Parathyroid adenoma (tissue), 2 donors: ENCODE measurements at regions not wholly inside any gene's neighbourhood (a gene's known extent, or its start where the extent isn't known, plus 50 kb on each side); places are given as distances from the start of the nearest gene placed in this dataset.
A peak's percentile ranks its signal among the peaks of the same experiment; 100 is the strongest.

Experiments
- H2AFZ ChIP-seq: fragments of 300-600 bp; sonication (generic); one replicate; pipeline ENCODE4 v1.7.0; 2017; ENCODE audit warnings: antibody characterized with exemption, mild to moderate bottlenecking
- H3K27ac ChIP-seq: fragments of 300-600 bp; sonication (generic); one replicate; pipeline ENCODE4 v1.7.0; 2017
- H3K27me3 ChIP-seq: fragments of 300-600 bp; sonication (generic); one replicate; pipeline ENCODE4 v1.7.0; 2017; ENCODE audit warnings: low read length; ENCODE audit not compliant: control insufficient read depth, insufficient read depth
- H3K36me3 ChIP-seq: fragments of 300-600 bp; sonication (generic); one replicate; pipeline ENCODE4 v1.7.0; 2017; ENCODE audit warnings: low read length; ENCODE audit not compliant: control insufficient read depth, insufficient read depth
- H3K4me1 ChIP-seq: fragments of 300-600 bp; sonication (generic); one replicate; pipeline ENCODE4 v1.7.0; 2017; ENCODE audit warnings: control low read depth
- H3K4me2 ChIP-seq: fragments of 300-600 bp; sonication (generic); one replicate; pipeline ENCODE4 v1.7.0; 2017; ENCODE audit warnings: low read length
- H3K4me3 ChIP-seq: fragments of 300-600 bp; sonication (generic); one replicate; pipeline ENCODE4 v1.7.0; 2017; ENCODE audit warnings: low read depth, low read length
- H3K79me2 ChIP-seq: fragments of 300-600 bp; sonication (generic); one replicate; pipeline ENCODE4 v1.7.0; 2017; ENCODE audit warnings: control low read depth
- H3K9ac ChIP-seq: fragments of 300-600 bp; sonication (generic); one replicate; pipeline ENCODE4 v1.7.0; 2017; ENCODE audit warnings: mild to moderate bottlenecking
- H3K9me3 ChIP-seq: fragments of 300-600 bp; sonication (generic); one replicate; pipeline ENCODE4 v1.7.0; 2017; ENCODE audit warnings: low read length; ENCODE audit not compliant: control insufficient read depth
- CTCF ChIP-seq: fragments of 300-600 bp; sonication (generic); IDR thresholded peaks from one replicate; pipeline ENCODE4 v1.7.0; 2017; ENCODE audit warnings: antibody characterized with exemption, mild to moderate bottlenecking
- donor health status: primary hyperparathyroidism.

GRCh38 chr10:125538947-125539731 is 143.8 kb downstream of the TEX36 start:
- no peaks in the 10 kb centered on the region for H3K27me3 ChIP-seq
- peak overlapping the region; percentile 1 for H3K4me2 ChIP-seq
- H3K27ac ChIP-seq = no peak overlapping the region
- no peak overlapping the region for H3K4me3 ChIP-seq
- no peaks in the 10 kb centered on the region for H3K9me3 ChIP-seq
- H2AFZ ChIP-seq = no peak overlapping the region
- TF ChIP-seq CTCF = no peak
- H3K79me2 ChIP-seq = no peaks in the 10 kb centered on the region
- no peaks in the 10 kb centered on the region for H3K4me1 ChIP-seq
- no peak overlapping the region for H3K9ac ChIP-seq
- H3K36me3 ChIP-seq = no peaks in the 10 kb centered on the region

- no peaks in the 10 kb centered on the region for H3K27me3 ChIP-seq
- no peak overlapping the region for H3K4me3 ChIP-seq
- no peak for TF ChIP-seq CTCF
- no peak overlapping the region for H3K27ac ChIP-seq
- no peaks in the 10 kb centered on the region for H3K9me3 ChIP-seq
- H3K79me2 ChIP-seq = no peaks in the 10 kb centered on the region
- H3K4me2 ChIP-seq = no peak overlapping the region
- H2AFZ ChIP-seq = no peak overlapping the region
- no peak overlapping the region for H3K9ac ChIP-seq
- H3K4me1 ChIP-seq = no peaks in the 10 kb centered on the region
- no peaks in the 10 kb centered on the region for H3K36me3 ChIP-seq
Observed at GRCh38 chr10:125536236-125536635, 146.7 kb downstream of the TEX36 start.

- H3K4me3 ChIP-seq = no peak overlapping the region
- H3K4me1 ChIP-seq = no peaks in the 10 kb centered on the region
- H3K4me2 ChIP-seq = no peak overlapping the region
- no peak overlapping the region for H3K9ac ChIP-seq
- H3K27ac ChIP-seq = no peak overlapping the region
- H3K27me3 ChIP-seq = no peaks in the 10 kb centered on the region
- H3K79me2 ChIP-seq = no peaks in the 10 kb centered on the region
- TF ChIP-seq CTCF = no peak
- H3K36me3 ChIP-seq = no peaks in the 10 kb centered on the region
- no peaks in the 10 kb centered on the region for H3K9me3 ChIP-seq
- no peak overlapping the region for H2AFZ ChIP-seq
Observed at GRCh38 chr10:125535559-125535958, 147.4 kb downstream of the TEX36 start.

GRCh38 chr10:125534515-125534914 is 148.4 kb downstream of the TEX36 start:
- TF ChIP-seq CTCF = no peak
- Histone ChIP-seq H3K27ac (no peak overlapping the region), H3K4me3 (no peak overlapping the region), H3K9ac (no peak overlapping the region), H3K36me3 (no peaks in the 10 kb centered on the region), H3K4me2 (no peak overlapping the region), H3K27me3 (no peaks in the 10 kb centered on the region), H2AFZ (no peak overlapping the region), H3K9me3 (no peaks in the 10 kb centered on the region), H3K4me1 (no peaks in the 10 kb centered on the region), H3K79me2 (no peaks in the 10 kb centered on the region)

- no peak overlapping the region for H3K4me3 ChIP-seq
- H3K4me2 ChIP-seq = no peak overlapping the region
- H3K9me3 ChIP-seq = no peaks in the 10 kb centered on the region
- no peak for TF ChIP-seq CTCF
- no peak overlapping the region for H3K27ac ChIP-seq
- H3K4me1 ChIP-seq = no peaks in the 10 kb centered on the region
- no peaks in the 10 kb centered on the region for H3K27me3 ChIP-seq
- H2AFZ ChIP-seq = no peak overlapping the region
- H3K9ac ChIP-seq = no peak overlapping the region
- no peaks in the 10 kb centered on the region for H3K36me3 ChIP-seq
- H3K79me2 ChIP-seq = no peaks in the 10 kb centered on the region
Observed at GRCh38 chr10:125533866-125534265, 149.1 kb downstream of the TEX36 start.
